ENCODE measurements at regions not wholly inside any gene's neighbourhood (a gene's known extent, or its start where the extent isn't known, plus 50 kb on each side); places are given as distances from the start of the nearest gene placed in this dataset.
A peak's percentile ranks its signal among the peaks of the same experiment; 100 is the strongest.

- Histone ChIP-seq H3K4me1 (ENCODE audit: insufficient read depth, low read length) (no peaks in the 10 kb centered on the region), H2BK15ac (ENCODE audit: low read depth, low read length) (no peak overlapping the region), H3K56ac (ENCODE audit: insufficient read length, low read depth, low read length) (no peak overlapping the region), H3T11ph (ENCODE audit: low read length) (no peak overlapping the region), H3K79me1 (ENCODE audit: insufficient read depth, low read depth, low read length, poor library complexity, severe bottlenecking) (peaks cover 2% of the 10 kb centered on the region), H2AFZ (ENCODE audit: low read length) (no peak overlapping the region), H2BK12ac (ENCODE audit: insufficient read length, low read depth, low read length) (no peak overlapping the region), H3K23ac (ENCODE audit: insufficient read length, low read depth, low read length) (no peak overlapping the region), H2BK20ac (ENCODE audit: low read depth, low read length, poor library complexity, severe bottlenecking) (no peak overlapping the region), H2BK5ac (ENCODE audit: insufficient read length, low read length) (no peak overlapping the region), H3K9me3 (ENCODE audit: control insufficient read depth, low read depth, low read length) (no peaks in the 10 kb centered on the region), H3K4ac (ENCODE audit: low read depth, low read length) (no peak overlapping the region), H3K27me3 (ENCODE audit: insufficient read depth, low read length) (no peaks in the 10 kb centered on the region), H3K18ac (ENCODE audit: insufficient read length, low read depth, low read length) (no peak overlapping the region), H4K91ac (ENCODE audit: insufficient read length, low read depth, low read length) (no peak overlapping the region), H3K27ac (ENCODE audit: insufficient read length, low read depth, low read length) (no peak overlapping the region), H4K5ac (ENCODE audit: insufficient read length, low read depth, low read length) (no peak overlapping the region), H4K8ac (replicated peaks; ENCODE audit: insufficient read length, low read depth, low read length) (no peak overlapping the region), H3K23me2 (ENCODE audit: insufficient read length, low read depth, low read length, poor library complexity, severe bottlenecking) (no peaks in the 10 kb centered on the region), H3K4me2 (ENCODE audit: insufficient read depth, insufficient read length, low read length) (no peak overlapping the region), H3K14ac (ENCODE audit: insufficient read depth, low read length) (no peak overlapping the region), H3K79me2 (ENCODE audit: insufficient read depth, low read length) (peaks cover 5% of the 10 kb centered on the region; the same call in 1 of the 2 replicates), H4K20me1 (ENCODE audit: control insufficient read depth, insufficient read depth, insufficient read length) (no peaks in the 10 kb centered on the region), H2BK120ac (ENCODE audit: low read depth, low read length, poor library complexity, severe bottlenecking) (no peak overlapping the region), H2AK5ac (ENCODE audit: insufficient read length, low read length) (no peak overlapping the region), H3K9ac (ENCODE audit: extremely low read depth, insufficient read length, low read length) (no peak overlapping the region)
- Mint-ChIP-seq H3K27me3 (ENCODE audit: low read depth) (no peaks in the 10 kb centered on the region), H3K4me1 (peaks cover 23 to 49% of the 10 kb centered on the region in 2 experiments), H3K9me3 (no peaks in the 10 kb centered on the region), H3K36me3 (ENCODE audit: insufficient read depth in 1 of 3, low read depth in 3 of 3) (peaks cover 27 to 40% (median 31%) of the 10 kb centered on the region in 3 experiments), H3K27ac (peak overlapping the region in 1 of 3 experiments; percentile 47; a peak in 2 of 7 replicates), H3K4me3 (no peak overlapping the region)
- WGBS (ENCODE audit: extremely low coverage, insufficient read length, low lambda C conversion rate): no CpG with 5 or more reads among the region's 8 CpGs
- DNase-seq: no peak
- TF ChIP-seq CTCF (conservative IDR thresholded peaks at IDR 0.05): no peak
Observed at GRCh38 chr6:21914121-21914973, 320.8 kb downstream of the SOX4 start.
